ENCODE measurements at regions not wholly inside any gene's neighbourhood (a gene's known extent, or its start where the extent isn't known, plus 50 kb on each side); places are given as distances from the start of the nearest gene placed in this dataset.

DNA sequence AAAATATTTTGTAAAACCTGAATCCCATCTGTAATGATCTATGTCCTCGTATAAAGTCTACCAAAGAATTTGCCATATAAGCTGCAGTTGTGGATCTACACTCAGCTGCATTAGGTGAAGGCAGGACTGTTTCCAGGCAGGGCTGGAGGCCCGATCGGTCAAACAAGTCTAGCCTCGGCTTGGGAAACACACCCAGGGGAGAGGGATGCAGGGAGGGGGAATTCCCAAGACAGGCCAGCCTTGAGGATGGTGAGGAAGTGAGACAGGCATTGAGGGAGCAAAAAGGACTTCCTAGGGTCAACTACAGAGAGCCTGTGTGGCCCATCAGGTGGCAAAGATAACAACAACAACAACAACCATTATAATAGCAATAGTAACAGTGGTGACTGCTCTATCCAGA is 174.1 kb upstream of the FSTL4 start:
- no peak overlapping the region for H3K27ac Mint-ChIP-seq
- no peaks in the 10 kb centered on the region for H3K4me1 Mint-ChIP-seq (ENCODE audit: low read depth)
- DNase-seq = no peak
- peaks cover 10% of the 10 kb centered on the region for H3K9me3 Mint-ChIP-seq
- no peak overlapping the region for H3K4me3 Mint-ChIP-seq
- POLR2A ChIA-PET = no interaction called here
- CTCF ChIA-PET = no interaction called here
- intact Hi-C loops (cut with micrococcal nuclease) = no loop called here
- H3K36me3 Mint-ChIP-seq = no peaks in the 10 kb centered on the region
- H3K27me3 Mint-ChIP-seq = no peaks in the 10 kb centered on the region

DNA sequence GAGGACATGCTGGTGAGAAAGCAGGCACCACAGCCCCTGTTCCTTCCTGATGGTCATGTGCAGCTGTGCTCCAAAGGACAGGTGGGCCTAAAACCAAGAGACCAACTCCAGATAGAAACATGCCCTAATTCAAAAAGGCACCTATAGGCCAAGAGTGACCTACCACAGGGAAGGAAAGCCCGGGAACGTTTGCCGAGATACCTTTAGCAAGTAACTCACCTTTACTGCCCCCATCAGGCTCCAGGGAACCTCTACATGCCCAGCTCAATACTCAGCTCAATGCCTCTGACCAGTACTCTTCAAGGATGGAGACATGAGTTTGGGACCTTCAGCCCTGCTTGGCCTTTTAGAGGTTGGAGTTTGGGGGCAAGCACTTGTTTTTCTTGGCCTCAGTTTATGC is 172.8 kb upstream of the FSTL4 start:
- no peaks in the 10 kb centered on the region for H3K27me3 Mint-ChIP-seq

GRCh38 chr5:133783481-133783880 is 171.1 kb upstream of the FSTL4 start:
- peaks cover 10% of the 10 kb centered on the region for H3K9me3 Mint-ChIP-seq
- peak; percentile 52 for DNase-seq
- H3K27ac Mint-ChIP-seq = no peak overlapping the region
- ChIA-PET POLR2A (no interaction called here), CTCF (no interaction called here)
- no peaks in the 10 kb centered on the region for H3K36me3 Mint-ChIP-seq
- no peaks in the 10 kb centered on the region for H3K27me3 Mint-ChIP-seq
- no peak overlapping the region for H3K4me3 Mint-ChIP-seq
- no peaks in the 10 kb centered on the region for H3K4me1 Mint-ChIP-seq (ENCODE audit: low read depth)
- intact Hi-C loops (cut with micrococcal nuclease) = no loop called here

More for the DNA sequence above, 172.8 kb upstream of the FSTL4 start:
- Mint-ChIP-seq H3K27ac (no peak overlapping the region), H3K4me3 (no peak overlapping the region), H3K9me3 (peaks cover 10% of the 10 kb centered on the region), H3K36me3 (no peaks in the 10 kb centered on the region), H3K4me1 (ENCODE audit: low read depth) (no peaks in the 10 kb centered on the region)
- ChIA-PET POLR2A (no interaction called here), CTCF (no interaction called here)
- intact Hi-C loops (cut with micrococcal nuclease) = no loop called here
- DNase-seq = no peak

GRCh38 chr5:133782736-133783135 is 170.4 kb upstream of the FSTL4 start:
- Mint-ChIP-seq H3K36me3 (no peaks in the 10 kb centered on the region), H3K27ac (no peak overlapping the region)
- CTCF ChIA-PET = no interaction called here

GRCh38 chr5:133781436-133782225 is 169.3 kb upstream of the FSTL4 start:
- Mint-ChIP-seq H3K27me3 (no peaks in the 10 kb centered on the region), H3K4me1 (ENCODE audit: low read depth) (no peaks in the 10 kb centered on the region), H3K27ac (no peak overlapping the region), H3K36me3 (no peaks in the 10 kb centered on the region), H3K9me3 (peaks cover 10% of the 10 kb centered on the region), H3K4me3 (no peak overlapping the region)
- POLR2A ChIA-PET = no interaction called here
- intact Hi-C loops (cut with micrococcal nuclease) = no loop called here
- CTCF ChIA-PET = no interaction called here
- DNase-seq = no peak

More at GRCh38 chr5:133782736-133783135, 170.4 kb upstream of the FSTL4 start:
- no peaks in the 10 kb centered on the region for H3K4me1 Mint-ChIP-seq (ENCODE audit: low read depth)
- no peak for DNase-seq
- intact Hi-C loops (cut with micrococcal nuclease) = no loop called here
- no peak overlapping the region for H3K4me3 Mint-ChIP-seq
- POLR2A ChIA-PET = no interaction called here
- no peaks in the 10 kb centered on the region for H3K27me3 Mint-ChIP-seq
- peaks cover 10% of the 10 kb centered on the region for H3K9me3 Mint-ChIP-seq

- ChIA-PET POLR2A (no interaction called here), CTCF (no interaction called here)
- intact Hi-C loops (cut with micrococcal nuclease) = no loop called here
- Mint-ChIP-seq H3K27ac (no peak overlapping the region), H3K36me3 (no peaks in the 10 kb centered on the region), H3K4me3 (no peak overlapping the region), H3K4me1 (ENCODE audit: low read depth) (no peaks in the 10 kb centered on the region), H3K27me3 (no peaks in the 10 kb centered on the region), H3K9me3 (peaks cover 10% of the 10 kb centered on the region)
- DNase-seq = no peak
Measured at GRCh38 chr5:133780619-133781280, 168.4 kb upstream of the FSTL4 start.

- H3K4me3 Mint-ChIP-seq = no peak overlapping the region
- H3K4me1 Mint-ChIP-seq (ENCODE audit: low read depth) = no peaks in the 10 kb centered on the region
- DNase-seq = no peak
- CTCF ChIA-PET = no interaction called here
- H3K27me3 Mint-ChIP-seq = no peaks in the 10 kb centered on the region
- H3K9me3 Mint-ChIP-seq = peaks cover 3% of the 10 kb centered on the region
- no peaks in the 10 kb centered on the region for H3K36me3 Mint-ChIP-seq
- POLR2A ChIA-PET = no interaction called here
- H3K27ac Mint-ChIP-seq = no peak overlapping the region
- intact Hi-C loops (cut with micrococcal nuclease) = no loop called here
Measured at GRCh38 chr5:133779828-133780475, 167.6 kb upstream of the FSTL4 start.

- Mint-ChIP-seq H3K4me1 (ENCODE audit: low read depth) (no peaks in the 10 kb centered on the region), H3K4me3 (no peak overlapping the region), H3K27me3 (no peaks in the 10 kb centered on the region), H3K27ac (no peak overlapping the region), H3K9me3 (no peaks in the 10 kb centered on the region), H3K36me3 (no peaks in the 10 kb centered on the region)
- POLR2A ChIA-PET = no interaction called here
- intact Hi-C loops (cut with micrococcal nuclease) = no loop called here
- DNase-seq = no peak
- CTCF ChIA-PET = no interaction called here
Measured at GRCh38 chr5:133778636-133779035, 166.3 kb upstream of the FSTL4 start.

GRCh38 chr5:133777951-133778350 is 165.6 kb upstream of the FSTL4 start:
- H3K4me3 Mint-ChIP-seq = no peak overlapping the region
- POLR2A ChIA-PET = no interaction called here

DNA sequence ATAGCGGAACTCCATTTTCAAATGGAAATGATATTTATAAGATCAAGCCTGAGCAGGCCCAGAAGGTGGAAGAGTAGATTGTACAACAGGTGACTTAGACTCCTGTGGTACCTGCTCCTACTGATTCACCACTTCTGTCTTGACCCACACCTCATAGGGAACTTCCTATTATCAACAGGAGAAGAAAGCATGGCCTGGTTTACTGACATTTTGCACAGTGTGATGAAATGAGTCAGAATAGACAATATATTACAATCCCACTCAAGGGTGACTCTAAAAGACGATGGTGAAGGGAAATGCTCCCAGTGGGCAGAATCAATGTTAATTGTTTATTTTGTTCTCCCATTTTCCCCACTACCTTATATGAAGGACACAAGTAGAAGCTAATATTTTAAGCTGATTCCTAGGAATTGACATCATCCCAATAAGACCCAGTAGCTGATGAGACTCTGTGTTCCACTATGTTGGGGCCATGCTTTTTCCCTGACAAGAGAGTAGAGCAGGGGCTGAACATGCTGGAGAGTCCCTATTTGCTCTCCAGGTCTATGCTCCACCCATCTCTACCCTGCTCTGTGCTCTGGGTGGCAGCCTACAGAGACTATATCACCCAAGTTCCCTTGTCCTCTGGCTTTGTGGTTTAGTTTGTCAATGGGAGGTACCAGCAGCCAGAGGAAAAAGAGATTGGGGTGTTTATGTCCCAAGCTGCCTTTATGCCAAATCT is 163.4 kb upstream of the FSTL4 start:
- ChIA-PET POLR2A (no interaction called here), CTCF (interaction anchor here (1.0 kb wide), 1 partner anchor 93 kb away, joined by 3 read pairs; no protein-coding TSS in a partner anchor)
- H3K9me3 Mint-ChIP-seq = no peaks in the 10 kb centered on the region
- H3K4me1 Mint-ChIP-seq (ENCODE audit: low read depth) = no peaks in the 10 kb centered on the region
- H3K27me3 Mint-ChIP-seq = peaks cover 5% of the 10 kb centered on the region
- no peaks in the 10 kb centered on the region for H3K36me3 Mint-ChIP-seq
- no peak overlapping the region for H3K4me3 Mint-ChIP-seq
- intact Hi-C loops (cut with micrococcal nuclease) = no loop called here
- DNase-seq = no peak
- no peak overlapping the region for H3K27ac Mint-ChIP-seq

More at GRCh38 chr5:133777951-133778350, 165.6 kb upstream of the FSTL4 start:
- CTCF ChIA-PET = no interaction called here
- DNase-seq = no peak
- intact Hi-C loops (cut with micrococcal nuclease) = no loop called here
- Mint-ChIP-seq H3K36me3 (no peaks in the 10 kb centered on the region), H3K27me3 (no peaks in the 10 kb centered on the region), H3K27ac (no peak overlapping the region), H3K9me3 (no peaks in the 10 kb centered on the region), H3K4me1 (ENCODE audit: low read depth) (no peaks in the 10 kb centered on the region)

DNA sequence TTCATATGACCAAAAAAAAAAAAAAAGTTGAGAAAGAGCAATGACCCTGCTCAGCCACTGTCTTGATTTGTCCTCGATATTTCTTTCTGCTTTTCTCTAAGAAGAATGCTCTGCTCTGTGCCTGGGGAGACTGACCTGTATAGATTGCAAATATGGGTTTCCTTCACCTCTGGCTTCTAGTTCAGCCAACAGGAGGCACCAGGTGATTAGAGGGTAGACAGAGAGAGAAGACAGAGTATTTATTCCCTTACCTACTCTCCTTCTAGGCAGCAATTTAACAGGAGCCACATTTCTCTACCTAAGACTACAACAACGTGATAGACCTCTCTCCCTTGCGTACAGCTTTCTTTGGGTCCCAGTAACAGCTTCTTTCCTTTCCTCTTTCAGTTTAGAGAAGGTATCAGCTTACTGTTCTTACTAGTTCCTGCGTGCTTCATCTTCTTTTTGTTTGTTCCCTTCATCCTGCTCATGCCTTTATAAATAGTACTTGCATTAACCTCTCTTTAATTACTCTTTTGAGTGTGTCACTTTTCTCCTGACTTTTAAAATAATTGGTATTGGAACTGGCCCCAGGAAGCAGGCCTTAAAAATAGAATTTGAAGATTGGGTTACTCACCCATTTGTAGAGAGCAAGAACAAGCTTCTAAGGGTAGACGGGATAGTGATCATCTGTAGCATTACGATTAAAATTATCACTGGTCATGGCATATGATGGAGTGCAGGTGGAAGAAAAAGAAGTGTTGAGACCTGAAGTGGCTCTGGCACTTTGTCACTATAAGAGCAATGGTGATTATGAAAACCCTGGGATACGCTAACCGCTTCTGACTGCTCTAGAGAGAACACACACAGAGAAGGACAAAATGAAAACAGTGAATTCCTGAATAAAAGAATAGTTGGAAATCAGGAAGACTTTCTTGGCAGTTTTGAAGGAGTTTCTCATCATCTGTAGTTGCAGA is 161.2 kb upstream of the FSTL4 start:
- POLR2A ChIA-PET = no interaction called here

More for the DNA sequence above, 161.2 kb upstream of the FSTL4 start:
- no peak overlapping the region for H3K27ac Mint-ChIP-seq
- no peaks in the 10 kb centered on the region for H3K36me3 Mint-ChIP-seq
- H3K4me1 Mint-ChIP-seq (ENCODE audit: low read depth) = no peaks in the 10 kb centered on the region
- H3K4me3 Mint-ChIP-seq = no peak overlapping the region
- intact Hi-C loops (cut with micrococcal nuclease) = no loop called here
- DNase-seq = no peak
- peaks cover 5% of the 10 kb centered on the region for H3K27me3 Mint-ChIP-seq
- no peaks in the 10 kb centered on the region for H3K9me3 Mint-ChIP-seq
- CTCF ChIA-PET = no interaction called here

Measured in activated CD4-positive, alpha-beta memory T cell treated with anti-CD3 and anti-CD28 coated beads for 36 hours (primary cell).